ENCODE measurements at regions not wholly inside any gene's neighbourhood (a gene's known extent, or its start where the extent isn't known, plus 50 kb on each side); places are given as distances from the start of the nearest gene placed in this dataset.

GRCh38 chr2:22442051-22442450, 942.9 kb upstream of the KLHL29 start:
- TF ChIP-seq MAZ (IDR thresholded peaks at IDR 0.05; ENCODE audit: borderline replicate concordance, low read depth, low read length) (no peak), CTCF (IDR thresholded peaks at IDR 0.05) (no peak), NFE2L2 (conservative IDR thresholded peaks at IDR 0.05; ENCODE audit: low read length) (no peak), MYC (IDR thresholded peaks at IDR 0.05; ENCODE audit: borderline replicate concordance, low read length) (no peak), POLR2A (IDR thresholded peaks at IDR 0.05; ENCODE audit: low read length) (no peak), ELK1 (IDR thresholded peaks at IDR 0.05; ENCODE audit: low read depth, low read length) (no peak), NR3C1 (IDR thresholded peaks at IDR 0.05) (no peak), USF2 (IDR thresholded peaks at IDR 0.05) (no peak), CEBPB (IDR thresholded peaks at IDR 0.05) (no peak), CBX2 (IDR thresholded peaks at IDR 0.05; ENCODE audit: borderline replicate concordance, low read depth) (no peak), ZSCAN20 (CRISPR knock-in tag; IDR thresholded peaks at IDR 0.05) (no peak)
